ENCODE measurements at regions not wholly inside any gene's neighbourhood (a gene's known extent, or its start where the extent isn't known, plus 50 kb on each side); places are given as distances from the start of the nearest gene placed in this dataset.

DNA sequence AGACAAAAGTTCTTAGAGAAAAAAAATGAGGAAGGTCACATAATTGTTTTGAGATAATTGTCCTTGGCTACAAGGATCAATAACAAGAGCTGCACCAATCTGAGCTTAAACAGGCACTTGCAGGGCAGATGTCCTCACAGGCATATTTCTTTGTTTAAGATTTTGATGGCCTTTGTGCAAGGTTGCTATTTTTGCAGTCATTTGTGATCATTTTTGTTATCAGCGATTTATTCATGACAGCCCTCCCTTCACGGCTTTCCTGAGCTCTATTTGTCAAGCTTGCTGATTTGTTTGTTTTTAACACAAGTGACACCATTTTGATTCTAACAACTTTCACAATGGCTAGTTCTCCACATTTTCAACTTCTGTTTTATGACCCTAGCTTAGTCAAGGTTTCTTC is 418.6 kb upstream of the REG3G start:
- no peak overlapping the region for H3K9ac ChIP-seq (ENCODE audit: extremely low read depth, insufficient read length, low read length)
- H2BK5ac ChIP-seq (ENCODE audit: insufficient read length, low read length) = no peak overlapping the region
- H4K91ac ChIP-seq (ENCODE audit: insufficient read length, low read depth, low read length) = no peak overlapping the region
- H3K14ac ChIP-seq (ENCODE audit: insufficient read depth, low read length) = no peak overlapping the region
- H3K23ac ChIP-seq (ENCODE audit: insufficient read length, low read depth, low read length) = no peak overlapping the region
- no peak overlapping the region for H3K4me2 ChIP-seq (ENCODE audit: insufficient read depth, insufficient read length, low read length)
- no peaks in the 10 kb centered on the region for H3K9me3 ChIP-seq (ENCODE audit: control insufficient read depth, low read depth, low read length)
- Mint-ChIP-seq H3K4me1 (peaks cover 4 to 10% of the 10 kb centered on the region in 2 experiments), H3K27me3 (ENCODE audit: low read depth) (no peaks in the 10 kb centered on the region), H3K27ac (peak overlapping the region in 1 of 3 experiments; percentile 53; a peak in 1 of 7 replicates), H3K9me3 (no peaks in the 10 kb centered on the region), H3K36me3 (ENCODE audit: insufficient read depth in 1 of 3, low read depth in 3 of 3) (no peaks in the 10 kb centered on the region), H3K4me3 (no peak overlapping the region)
- H2BK20ac ChIP-seq (ENCODE audit: low read depth, low read length, poor library complexity, severe bottlenecking) = no peak overlapping the region
- no peak overlapping the region for H2AFZ ChIP-seq (ENCODE audit: low read length)
- H2AK5ac ChIP-seq (ENCODE audit: insufficient read length, low read length) = no peak overlapping the region
- no peaks in the 10 kb centered on the region for H3K79me2 ChIP-seq (ENCODE audit: insufficient read depth, low read length)
- H3K4me1 ChIP-seq (ENCODE audit: insufficient read depth, low read length) = peaks cover 3% of the 10 kb centered on the region; the same call in 1 of the 2 replicates
- no peak for DNase-seq
- H3K79me1 ChIP-seq (ENCODE audit: insufficient read depth, low read depth, low read length, poor library complexity, severe bottlenecking) = no peaks in the 10 kb centered on the region
- no peaks in the 10 kb centered on the region for H4K20me1 ChIP-seq (ENCODE audit: control insufficient read depth, insufficient read depth, insufficient read length)
- no peak overlapping the region for H2BK120ac ChIP-seq (ENCODE audit: low read depth, low read length, poor library complexity, severe bottlenecking)
- TF ChIP-seq CTCF (conservative IDR thresholded peaks at IDR 0.05) = no peak
- no peak overlapping the region for H2BK15ac ChIP-seq (ENCODE audit: low read depth, low read length)
- no peak overlapping the region for H3K56ac ChIP-seq (ENCODE audit: insufficient read length, low read depth, low read length)
- WGBS (ENCODE audit: extremely low coverage, insufficient read length, low lambda C conversion rate) = no CpG with 5 or more reads among the region's 2 CpGs
- H3K23me2 ChIP-seq (ENCODE audit: insufficient read length, low read depth, low read length, poor library complexity, severe bottlenecking) = no peaks in the 10 kb centered on the region
- no peak overlapping the region for H3K27ac ChIP-seq (ENCODE audit: insufficient read length, low read depth, low read length)
- no peak overlapping the region for H3K4ac ChIP-seq (ENCODE audit: low read depth, low read length)
- no peaks in the 10 kb centered on the region for H3K27me3 ChIP-seq (ENCODE audit: insufficient read depth, low read length)
- H3T11ph ChIP-seq (ENCODE audit: low read length) = no peak overlapping the region
- H4K5ac ChIP-seq (ENCODE audit: insufficient read length, low read depth, low read length) = no peak overlapping the region
- H4K8ac ChIP-seq (replicated peaks; ENCODE audit: insufficient read length, low read depth, low read length) = no peak overlapping the region
- no peak overlapping the region for H3K18ac ChIP-seq (ENCODE audit: insufficient read length, low read depth, low read length)
- no peak overlapping the region for H2BK12ac ChIP-seq (ENCODE audit: insufficient read length, low read depth, low read length)

Measured in H9 (cell line).